WERI-Rb-1 (cell line): ENCODE measurements at regions not wholly inside any gene's neighbourhood (a gene's known extent, or its start where the extent isn't known, plus 50 kb on each side); places are given as distances from the start of the nearest gene placed in this dataset.

ENCODE experiments used
- DNase-seq: peaks from one replicate; pipeline ENCODE4 v3.0.0-alpha.2; 2020
- H3K27ac ChIP-seq: fragments of 250-450 bp; sonication (Bioruptor Pico); 2 replicates; pipeline ENCODE4 v1.5.1; 2020; ENCODE audit warnings: mild to moderate bottlenecking, moderate library complexity
- H3K27me3 ChIP-seq: fragments of 250-450 bp; sonication (Bioruptor Pico); 2 replicates; pipeline ENCODE4 v1.5.1; 2021; ENCODE audit warnings: mild to moderate bottlenecking, low read depth, moderate library complexity; ENCODE audit not compliant: insufficient read depth, severe bottlenecking
- H3K36me3 ChIP-seq: fragments of 250-450 bp; sonication (Bioruptor Pico); 2 replicates; pipeline ENCODE4 v1.5.1; 2020; ENCODE audit warnings: mild to moderate bottlenecking, moderate library complexity
- H3K4me3 ChIP-seq: 2 replicates; pipeline ENCODE4 v1.5.1; 2011; ENCODE audit warnings: low read depth, mild to moderate bottlenecking, control low read depth, low read length
- H3K9me3 ChIP-seq: fragments of 250-450 bp; sonication (Bioruptor Pico); 2 replicates; pipeline ENCODE4 v1.5.1; 2021; ENCODE audit warnings: mild to moderate bottlenecking, moderate library complexity; ENCODE audit not compliant: severe bottlenecking
- TF ChIP-seq, protein P1 (sequence below): IDR thresholded peaks from 2 replicates; pipeline ENCODE4 v1.5.1; 2011; ENCODE audit warnings: low read depth, mild to moderate bottlenecking, control low read depth, inconsistent platforms, low read length

DNA sequence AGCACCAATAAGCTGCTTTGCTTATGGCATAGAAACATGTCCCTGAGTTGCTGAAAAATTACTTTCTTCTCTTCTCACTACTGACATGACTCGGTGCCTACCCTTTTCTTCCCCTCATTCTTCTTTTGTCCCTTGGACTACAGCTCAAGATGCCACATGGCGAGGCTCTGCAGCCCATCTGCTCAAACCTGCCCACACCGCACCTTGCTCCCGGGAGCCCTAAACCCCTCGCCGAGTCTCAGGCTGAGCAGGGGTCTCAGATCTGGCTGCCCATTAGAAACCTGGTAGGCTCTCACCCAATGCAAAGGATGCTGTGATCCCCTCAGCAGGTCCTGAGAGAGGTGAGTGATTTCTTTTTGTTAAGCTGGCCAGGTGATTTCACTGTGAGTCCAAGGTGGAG lies 251.7 kb upstream of the IRX1 start:
- TF ChIP-seq, protein P1, sequence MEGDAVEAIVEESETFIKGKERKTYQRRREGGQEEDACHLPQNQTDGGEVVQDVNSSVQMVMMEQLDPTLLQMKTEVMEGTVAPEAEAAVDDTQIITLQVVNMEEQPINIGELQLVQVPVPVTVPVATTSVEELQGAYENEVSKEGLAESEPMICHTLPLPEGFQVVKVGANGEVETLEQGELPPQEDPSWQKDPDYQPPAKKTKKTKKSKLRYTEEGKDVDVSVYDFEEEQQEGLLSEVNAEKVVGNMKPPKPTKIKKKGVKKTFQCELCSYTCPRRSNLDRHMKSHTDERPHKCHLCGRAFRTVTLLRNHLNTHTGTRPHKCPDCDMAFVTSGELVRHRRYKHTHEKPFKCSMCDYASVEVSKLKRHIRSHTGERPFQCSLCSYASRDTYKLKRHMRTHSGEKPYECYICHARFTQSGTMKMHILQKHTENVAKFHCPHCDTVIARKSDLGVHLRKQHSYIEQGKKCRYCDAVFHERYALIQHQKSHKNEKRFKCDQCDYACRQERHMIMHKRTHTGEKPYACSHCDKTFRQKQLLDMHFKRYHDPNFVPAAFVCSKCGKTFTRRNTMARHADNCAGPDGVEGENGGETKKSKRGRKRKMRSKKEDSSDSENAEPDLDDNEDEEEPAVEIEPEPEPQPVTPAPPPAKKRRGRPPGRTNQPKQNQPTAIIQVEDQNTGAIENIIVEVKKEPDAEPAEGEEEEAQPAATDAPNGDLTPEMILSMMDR, result no peak
- H3K27me3 ChIP-seq, result peaks cover 100% of the 10 kb centered on the region
- DNase-seq, result no peak
- no peak overlapping the region for H3K4me3 ChIP-seq
- no peaks in the 10 kb centered on the region for H3K36me3 ChIP-seq
- H3K27ac ChIP-seq, result no peak overlapping the region
- H3K9me3 ChIP-seq, result no peaks in the 10 kb centered on the region

DNA sequence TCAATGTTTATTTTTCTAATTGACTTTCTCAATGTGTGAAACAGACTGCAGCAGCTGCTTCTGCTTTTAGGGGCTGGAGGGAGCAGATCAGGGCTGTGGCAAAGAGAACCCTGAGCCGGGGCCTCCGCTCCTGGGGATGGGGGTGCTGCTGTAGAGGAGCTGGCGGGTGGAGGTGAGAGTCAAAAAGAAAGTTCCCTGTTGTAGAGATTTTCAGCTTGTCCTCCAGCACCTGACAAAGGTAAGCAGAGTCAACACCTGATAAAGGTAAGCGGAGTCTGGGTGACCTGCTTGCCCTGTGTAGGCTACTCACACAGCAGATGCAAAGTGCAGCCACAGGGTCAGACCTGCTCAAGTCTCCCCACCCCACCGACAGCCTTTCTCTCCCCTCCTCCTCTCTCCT lies 252.4 kb upstream of the IRX1 start:
- H3K27ac ChIP-seq, result no peak overlapping the region
- no peak for DNase-seq
- no peak overlapping the region for H3K4me3 ChIP-seq
- H3K27me3 ChIP-seq, result peaks cover 100% of the 10 kb centered on the region
- no peaks in the 10 kb centered on the region for H3K9me3 ChIP-seq
- TF ChIP-seq, protein P1, result no peak
- H3K36me3 ChIP-seq, result no peaks in the 10 kb centered on the region

DNA sequence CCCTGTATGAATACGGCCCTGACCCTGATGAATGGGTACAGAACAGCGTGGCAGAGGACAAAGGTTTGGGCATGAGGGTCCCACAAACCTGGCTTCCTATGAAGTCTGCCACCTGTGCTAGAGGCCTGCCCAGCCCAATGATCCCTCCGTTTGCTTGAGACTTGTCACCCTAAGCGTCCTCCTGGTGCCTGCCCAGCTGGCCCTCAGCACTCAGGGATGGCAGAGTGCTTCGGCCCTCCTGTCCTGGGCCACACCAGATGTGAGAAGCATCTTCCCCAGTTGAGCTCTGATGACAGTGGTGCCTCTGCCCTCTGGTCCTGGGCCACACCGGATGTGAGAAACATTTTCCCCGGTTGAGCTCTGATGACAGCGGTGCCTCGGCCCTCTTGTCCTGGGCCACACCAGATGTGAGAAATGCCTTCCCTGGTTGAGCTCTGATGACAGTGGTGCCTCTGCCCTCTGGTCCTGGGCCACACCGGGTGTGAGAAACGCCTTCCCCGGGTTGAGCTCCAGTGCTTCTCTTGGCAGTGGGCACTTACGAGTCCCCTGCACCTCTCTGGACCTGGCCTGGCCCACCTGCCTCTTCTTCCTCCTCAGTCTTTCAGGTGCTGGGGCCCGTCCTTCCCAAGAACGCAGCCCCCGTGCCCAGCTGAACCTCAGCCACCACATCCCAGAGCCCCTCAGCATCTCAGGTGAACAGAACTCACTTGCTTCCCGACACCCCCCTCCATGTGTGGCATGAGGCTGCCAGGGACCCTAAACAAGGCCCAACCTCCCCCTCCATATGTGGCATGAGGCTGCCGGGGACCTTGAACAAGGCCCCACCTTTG lies 253.1 kb upstream of the IRX1 start:
- no peaks in the 10 kb centered on the region for H3K9me3 ChIP-seq
- H3K36me3 ChIP-seq, result no peaks in the 10 kb centered on the region
- H3K27me3 ChIP-seq, result peaks cover 100% of the 10 kb centered on the region
- no peak overlapping the region for H3K27ac ChIP-seq
- TF ChIP-seq, protein P1, result no peak
- no peak for DNase-seq
- no peak overlapping the region for H3K4me3 ChIP-seq

DNA sequence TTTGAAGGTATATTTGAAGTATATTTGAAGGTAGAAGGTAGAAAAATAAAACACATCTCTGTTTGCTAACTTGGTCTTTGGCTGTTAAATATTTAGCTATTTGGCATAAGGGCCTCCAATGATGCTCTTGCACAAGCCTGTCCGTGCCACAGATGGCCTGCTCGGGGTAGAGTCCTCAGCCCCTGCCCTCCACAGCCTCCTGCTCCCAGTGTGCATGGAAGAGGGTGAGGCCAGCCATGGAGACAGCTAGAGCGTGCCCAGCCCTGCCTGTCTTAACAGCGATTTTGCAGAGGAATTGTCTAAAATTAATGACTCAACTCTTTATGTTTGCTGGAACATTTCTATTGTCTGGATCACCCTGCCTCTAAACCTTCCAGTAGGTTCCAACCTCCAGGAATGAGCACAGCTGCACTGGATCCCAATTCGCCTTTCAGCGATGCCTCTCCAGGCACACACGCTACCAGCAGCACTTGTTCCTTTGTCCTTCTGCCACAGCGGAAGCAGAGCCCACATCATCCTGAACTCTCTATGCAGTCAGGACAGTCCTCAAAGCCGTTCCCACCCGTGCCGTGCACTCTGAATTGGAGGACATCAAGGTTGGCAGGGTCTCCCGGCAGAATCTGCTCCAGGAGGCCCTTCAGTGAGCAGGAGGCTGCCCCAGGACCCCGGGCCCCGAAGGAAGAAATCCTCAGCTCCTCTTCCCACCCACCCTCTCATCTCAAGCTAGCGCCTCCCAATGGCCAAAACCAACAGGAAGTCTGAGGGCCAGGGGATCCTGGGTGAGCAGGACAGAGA lies 254.0 kb upstream of the IRX1 start:
- H3K36me3 ChIP-seq, result no peaks in the 10 kb centered on the region
- H3K4me3 ChIP-seq, result no peak overlapping the region
- H3K9me3 ChIP-seq, result peaks cover 6% of the 10 kb centered on the region
- peaks cover 100% of the 10 kb centered on the region for H3K27me3 ChIP-seq
- no peak overlapping the region for H3K27ac ChIP-seq
- DNase-seq, result no peak
- TF ChIP-seq, protein P1, result no peak

DNA sequence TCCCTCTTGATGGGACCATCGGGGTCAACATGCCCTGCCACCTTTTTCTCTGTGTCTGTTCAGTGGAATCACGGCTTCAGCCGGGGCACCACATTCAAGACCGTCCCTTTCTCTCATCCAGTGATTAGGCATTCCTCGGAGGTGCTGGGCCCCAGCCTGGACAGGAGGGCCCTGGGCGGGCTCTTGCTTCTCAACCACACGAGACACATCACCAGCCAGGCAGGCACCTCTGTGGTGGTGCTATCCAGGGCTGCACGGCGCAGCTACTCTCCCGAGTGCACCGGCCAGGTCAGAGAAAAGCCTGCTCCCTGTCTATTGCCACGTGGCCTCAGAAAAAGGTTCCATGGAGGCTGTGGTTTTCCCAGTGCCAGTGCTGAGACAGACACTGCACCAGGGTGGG lies 255.2 kb upstream of the IRX1 start:
- Histone ChIP-seq H3K27me3 (peaks cover 100% of the 10 kb centered on the region), H3K27ac (no peak overlapping the region), H3K36me3 (no peaks in the 10 kb centered on the region), H3K9me3 (peaks cover 8% of the 10 kb centered on the region), H3K4me3 (no peak overlapping the region)
- no peak for DNase-seq
- TF ChIP-seq, protein P1, result no peak
